EL (cell line): ENCODE measurements at regions not wholly inside any gene's neighbourhood (a gene's known extent, or its start where the extent isn't known, plus 50 kb on each side); places are given as distances from the start of the nearest gene placed in this dataset.

ENCODE experiments used
- DNase-seq: peaks from one replicate; pipeline ENCODE4 v3.0.0-alpha.2; 2016

DNA sequence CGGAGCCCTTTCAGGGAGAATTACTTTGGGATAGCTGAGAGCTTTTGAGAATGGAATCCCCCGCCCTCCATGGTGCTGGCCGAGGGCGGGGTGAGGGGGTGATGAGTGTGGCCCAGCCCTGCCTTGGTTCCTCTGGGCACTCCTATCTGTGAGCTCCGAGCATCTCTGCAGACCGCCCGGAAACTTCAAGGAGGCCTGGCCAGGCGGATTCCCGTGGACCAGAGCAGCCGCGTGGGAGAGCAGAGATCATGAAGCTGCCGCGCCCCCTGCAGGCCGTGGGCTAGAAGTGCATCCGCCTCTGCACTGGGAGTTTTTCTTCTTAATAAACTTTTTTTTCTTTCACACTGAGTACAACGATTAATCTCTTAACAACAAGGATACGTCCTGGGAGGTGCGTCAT, 392.9 kb upstream of the EEF2KMT start:
- DNase-seq = no peak

DNA sequence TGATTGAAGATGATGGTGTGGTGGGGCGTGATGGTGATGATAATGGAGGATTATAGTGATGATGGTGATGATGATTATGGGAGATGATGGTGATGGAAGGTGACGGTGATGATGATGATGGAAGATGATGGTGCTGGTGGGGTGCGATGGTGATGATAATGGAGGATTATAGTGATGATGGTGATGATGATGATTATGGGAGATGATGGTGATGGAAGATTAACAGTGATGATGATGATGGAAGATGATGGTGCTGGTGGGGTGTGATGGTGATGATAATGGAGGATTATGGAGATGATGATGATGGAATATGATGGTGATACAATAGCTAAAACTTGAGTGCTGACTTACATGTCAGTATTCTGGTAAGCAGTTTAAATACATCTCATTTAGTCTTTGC, 391.0 kb upstream of the EEF2KMT start:
- DNase-seq = no peak

DNA sequence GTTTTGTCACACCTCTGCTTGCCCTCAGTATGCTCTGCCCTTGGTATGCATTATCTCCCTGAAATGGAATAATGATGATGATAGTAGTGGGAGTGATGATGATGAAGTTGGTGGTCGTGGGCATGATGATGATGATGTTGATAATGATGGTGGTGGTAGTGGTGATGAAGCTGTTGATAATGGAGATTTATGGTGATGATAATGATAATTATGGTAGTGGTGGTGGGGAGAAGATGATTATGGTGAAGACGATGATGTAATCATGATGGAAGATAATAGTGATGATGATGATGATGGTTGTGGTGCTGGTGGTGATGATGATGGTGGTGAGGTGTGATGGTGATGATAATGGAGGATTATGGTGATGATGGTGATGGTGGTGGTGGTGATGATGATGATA, 390.1 kb upstream of the EEF2KMT start:
- DNase-seq = no peak

DNA sequence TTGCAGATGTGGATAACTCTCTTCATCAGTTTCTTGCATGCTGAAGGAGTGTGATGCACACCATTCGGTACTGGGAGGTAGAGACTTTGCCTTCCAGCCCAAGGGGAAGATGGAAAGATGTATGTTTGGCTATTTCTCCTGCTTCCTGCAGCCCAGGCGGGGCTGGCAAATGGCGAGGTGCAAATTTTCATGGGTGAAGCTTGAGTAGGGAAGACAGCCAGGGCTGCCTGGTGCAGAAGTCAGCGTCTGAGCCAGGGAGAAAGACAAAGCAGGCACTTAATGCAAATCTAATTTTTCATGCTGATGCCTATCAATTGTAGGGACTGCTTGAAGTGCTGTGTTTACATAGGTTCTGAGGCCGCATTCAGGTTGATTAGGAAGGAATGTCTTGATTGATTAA, 384.7 kb upstream of the EEF2KMT start:
- DNase-seq = no peak

DNA sequence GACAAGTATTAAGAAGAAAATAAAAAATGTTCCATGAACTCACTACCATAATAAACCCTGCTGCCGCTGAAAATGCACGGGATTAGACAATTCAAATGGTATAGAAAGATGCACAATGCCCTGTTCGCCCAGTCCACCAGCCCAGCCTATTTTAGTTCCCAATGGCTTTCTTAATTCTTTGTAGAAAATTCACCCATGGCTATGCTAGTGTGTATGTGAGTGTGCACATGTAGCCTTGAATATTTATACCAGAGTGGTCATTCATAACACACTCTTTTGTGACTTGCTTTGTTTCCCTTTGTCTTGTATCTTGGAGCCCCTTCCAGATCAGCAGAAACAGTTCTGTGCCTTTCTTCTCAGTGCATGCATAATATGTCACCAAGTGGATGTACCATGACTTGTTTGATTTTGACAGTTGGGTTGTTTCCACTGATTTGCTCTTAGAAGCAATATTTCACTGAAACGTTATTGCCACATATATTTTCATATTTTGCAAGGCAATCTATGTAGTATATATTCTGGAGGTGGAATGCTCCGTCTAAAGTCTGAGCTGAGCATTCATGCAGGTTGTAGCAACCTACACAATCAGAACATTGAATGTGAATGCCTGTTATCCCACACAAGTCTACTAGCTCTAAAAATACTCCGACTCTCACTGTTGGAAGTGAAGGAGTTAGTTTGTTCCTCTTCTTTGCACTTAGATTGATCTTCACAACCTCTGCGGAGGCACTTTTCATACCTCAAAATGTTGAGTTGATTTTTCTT, 383.0 kb upstream of the EEF2KMT start:
- no peak for DNase-seq

DNA sequence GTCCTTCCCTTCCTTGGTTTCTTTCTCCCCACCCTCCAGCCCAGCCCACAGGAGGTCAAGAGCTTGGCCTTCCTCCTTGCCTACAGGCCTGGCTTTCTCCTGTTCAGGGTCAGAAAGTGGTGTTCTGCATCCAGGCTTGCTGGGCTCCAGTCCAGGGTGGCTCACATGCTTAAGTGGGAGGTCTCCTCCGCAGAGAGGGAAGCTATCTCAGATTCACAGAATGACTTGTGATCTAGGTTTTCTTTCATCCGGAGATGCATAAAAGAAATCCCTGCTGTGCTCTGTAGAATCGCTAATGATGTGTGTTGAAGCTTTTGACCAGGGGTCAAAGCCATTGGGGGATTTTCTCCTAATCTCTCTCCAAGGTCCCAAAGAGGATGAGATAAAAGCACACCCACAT, 382.3 kb upstream of the EEF2KMT start:
- no peak for DNase-seq

DNA sequence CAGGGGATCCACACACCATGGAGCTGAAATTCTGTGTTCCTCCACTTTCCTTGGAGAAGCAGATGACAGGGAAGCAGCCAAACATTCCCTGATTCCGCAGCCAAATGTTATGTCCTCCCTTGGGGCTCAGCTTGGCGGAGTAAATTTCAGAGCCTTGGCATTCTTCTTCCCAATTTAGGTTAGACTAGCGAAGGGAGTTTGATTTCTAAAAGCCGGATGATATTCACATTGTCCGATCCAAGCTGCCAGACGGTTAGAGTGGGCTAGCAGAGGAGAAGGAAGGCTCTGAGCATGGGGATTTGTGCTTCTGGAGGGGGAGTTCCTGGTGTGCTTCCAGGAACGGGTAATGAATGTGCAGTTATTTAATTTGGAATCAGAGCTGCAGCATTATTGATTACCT, 380.4 kb upstream of the EEF2KMT start:
- no peak for DNase-seq

DNA sequence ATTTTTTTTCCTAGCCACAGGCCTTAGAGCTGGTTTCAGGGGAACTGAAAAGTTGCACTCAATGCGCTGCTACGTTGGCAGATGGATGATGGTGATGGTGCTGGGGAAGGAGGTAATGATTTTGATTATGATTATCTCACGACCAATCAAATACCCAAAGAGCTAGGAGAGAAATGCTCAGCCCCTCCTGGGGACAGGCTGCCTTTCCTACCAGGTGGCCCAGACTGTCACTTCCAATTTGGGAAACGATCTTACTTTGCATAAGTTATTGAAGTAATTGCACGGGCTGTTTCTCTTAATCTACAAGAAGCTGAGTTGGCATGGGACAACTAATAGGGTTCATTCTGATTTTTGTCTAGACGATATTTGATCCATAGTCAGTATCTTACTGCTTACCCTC, 379.7 kb upstream of the EEF2KMT start:
- no peak for DNase-seq

DNA sequence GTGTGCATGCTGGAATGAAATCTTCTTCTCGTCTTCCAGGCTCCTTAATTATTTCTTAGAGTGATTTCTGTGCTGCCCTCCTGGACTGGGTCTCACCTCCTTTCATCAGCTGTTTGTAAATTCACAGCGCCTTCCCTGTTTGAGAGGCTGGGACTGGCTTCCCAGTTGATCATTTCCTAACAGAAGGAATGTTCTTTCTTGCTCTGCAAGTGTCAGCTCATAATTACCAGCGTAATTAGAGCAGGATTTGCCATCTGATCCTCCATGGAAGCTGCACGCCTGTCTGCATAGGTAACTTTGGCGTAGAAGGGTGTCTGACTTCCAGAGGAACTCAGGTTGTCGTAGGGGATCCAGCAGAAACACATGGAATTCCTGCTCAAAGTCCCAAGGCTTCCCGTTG, 375.0 kb upstream of the EEF2KMT start:
- DNase-seq = no peak

DNA sequence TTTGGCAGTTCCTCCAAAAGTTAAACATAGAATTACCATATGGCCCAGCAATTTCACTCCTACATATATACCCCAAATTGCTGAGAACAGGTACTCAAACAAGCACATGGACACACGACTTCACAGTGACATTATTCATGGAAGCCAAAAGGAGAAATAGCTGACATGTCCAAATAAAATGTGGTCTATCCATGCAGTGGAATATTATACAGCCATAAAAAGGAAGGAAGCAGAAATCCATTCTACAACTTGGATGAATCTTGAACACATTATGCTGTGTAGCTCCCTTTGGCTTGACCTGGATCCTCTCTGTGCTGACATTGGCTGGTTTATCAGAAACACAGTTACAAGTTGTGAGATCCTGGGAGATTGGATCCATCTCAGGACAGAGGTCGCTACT, 370.9 kb upstream of the EEF2KMT start:
- no peak for DNase-seq

DNA sequence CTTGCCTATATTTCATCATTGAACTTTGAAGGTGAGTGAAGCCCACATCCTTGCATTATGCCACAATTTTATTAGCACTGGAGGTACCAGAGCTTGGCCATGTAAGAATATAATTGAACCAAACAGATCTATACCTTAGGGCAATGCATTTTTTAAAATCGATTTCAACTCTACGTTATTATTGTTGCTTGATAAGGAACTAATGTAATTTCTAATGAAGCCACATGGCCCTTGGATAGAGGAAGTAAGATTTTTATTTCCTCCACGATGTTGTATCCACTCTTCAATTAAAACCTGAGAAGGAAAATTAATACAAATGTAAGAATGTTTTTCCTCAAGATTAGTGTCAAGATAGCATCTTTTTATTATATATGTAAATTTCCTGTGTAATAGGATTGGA, 370.0 kb upstream of the EEF2KMT start:
- DNase-seq = no peak

DNA sequence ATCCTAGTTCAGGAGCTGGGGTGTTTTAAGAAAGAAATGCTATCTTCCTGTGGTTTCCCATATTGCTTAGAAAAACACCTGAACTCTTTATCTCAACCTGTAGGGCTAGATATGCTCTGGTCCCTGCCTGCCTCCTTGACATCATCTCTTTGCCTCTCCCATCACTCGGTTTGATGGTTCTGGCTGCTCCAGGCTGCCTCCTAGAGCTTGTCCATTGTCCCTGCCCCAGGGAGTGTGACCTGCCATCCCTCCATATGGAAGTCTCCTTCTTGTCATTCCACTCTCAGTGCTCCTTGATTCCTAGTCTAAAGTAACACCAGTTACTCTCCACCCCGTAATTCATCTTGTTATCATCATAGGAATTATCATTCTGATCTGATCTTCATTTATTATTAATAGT, 369.0 kb upstream of the EEF2KMT start:
- no peak for DNase-seq

DNA sequence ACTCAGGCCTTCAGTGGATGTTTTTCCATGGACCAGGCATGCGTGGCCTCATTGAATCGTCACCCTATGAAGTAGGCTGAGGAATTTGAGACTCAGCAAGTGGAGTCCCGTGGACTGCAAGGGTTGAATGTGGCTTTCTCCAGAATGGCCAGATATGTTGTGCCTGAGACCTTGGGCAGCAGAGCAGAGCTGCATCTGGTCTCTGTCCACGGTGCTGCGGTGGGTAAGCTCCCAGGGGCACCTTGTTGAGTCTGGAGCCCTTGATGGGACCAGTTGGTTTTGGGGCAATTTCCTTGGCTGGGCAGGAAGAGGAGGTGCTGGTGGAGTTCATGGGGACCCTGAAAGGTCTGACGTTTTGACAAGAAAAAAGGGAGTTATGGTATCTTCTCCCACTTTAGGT, 368.1 kb upstream of the EEF2KMT start:
- DNase-seq = no peak

DNA sequence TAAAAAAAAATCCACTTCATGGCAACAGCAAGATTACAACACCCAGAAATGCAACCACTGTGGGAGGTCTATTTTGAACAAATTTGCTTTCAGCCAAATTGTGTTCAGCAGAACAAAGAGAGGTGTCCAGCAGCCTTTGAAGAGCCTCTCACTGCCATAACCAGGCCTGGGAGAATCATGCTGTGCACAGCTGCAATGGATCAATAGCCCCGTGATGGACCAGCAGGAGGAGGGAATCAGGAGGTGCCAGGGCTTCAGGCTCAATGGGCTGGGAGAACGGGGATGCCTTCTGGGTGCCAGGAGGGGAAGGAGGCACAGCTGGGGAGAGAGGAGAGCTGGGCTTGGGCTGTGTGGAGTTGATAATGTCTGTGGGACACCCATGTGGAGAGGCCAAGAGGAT, 366.2 kb upstream of the EEF2KMT start:
- no peak for DNase-seq

DNA sequence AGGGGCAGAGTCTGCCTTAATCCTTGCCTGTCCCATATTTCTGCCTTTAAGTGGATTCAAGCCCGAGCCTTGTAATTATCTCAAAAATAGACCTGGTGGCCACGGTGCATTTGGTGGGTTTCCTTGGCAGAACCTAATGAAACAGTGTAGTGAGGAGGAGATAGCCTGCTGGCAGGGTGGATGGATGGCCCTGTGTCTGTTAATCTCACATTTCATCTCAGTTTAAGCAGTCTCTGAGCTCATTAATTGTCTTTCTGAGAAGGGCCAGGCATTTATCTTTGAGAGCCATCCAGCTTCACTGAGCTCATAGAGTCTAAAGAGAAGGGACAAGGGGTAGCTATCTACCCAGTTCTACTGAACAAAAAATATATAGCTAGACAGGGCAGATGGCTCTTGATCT, 364.0 kb upstream of the EEF2KMT start:
- no peak for DNase-seq

DNA sequence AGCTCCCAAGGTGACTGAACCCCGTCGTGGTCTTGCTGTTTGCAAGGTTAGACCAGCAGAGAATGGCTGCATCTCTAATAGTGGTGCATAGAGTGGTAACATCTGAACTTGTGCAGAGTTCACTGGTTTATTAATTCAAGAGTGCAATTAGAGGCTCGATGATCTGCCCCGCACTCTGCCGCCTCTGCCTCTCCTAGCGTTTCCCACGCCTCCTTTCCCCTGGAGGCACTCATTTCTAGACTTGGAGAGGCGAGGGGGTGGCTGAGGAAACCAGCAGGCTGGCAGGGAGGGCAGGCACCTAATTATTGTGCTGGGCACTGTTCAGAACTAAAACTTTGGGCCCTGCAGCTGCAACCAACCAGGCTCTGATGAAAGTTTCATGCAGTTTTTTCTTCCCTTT, 363.5 kb upstream of the EEF2KMT start:
- no peak for DNase-seq

DNA sequence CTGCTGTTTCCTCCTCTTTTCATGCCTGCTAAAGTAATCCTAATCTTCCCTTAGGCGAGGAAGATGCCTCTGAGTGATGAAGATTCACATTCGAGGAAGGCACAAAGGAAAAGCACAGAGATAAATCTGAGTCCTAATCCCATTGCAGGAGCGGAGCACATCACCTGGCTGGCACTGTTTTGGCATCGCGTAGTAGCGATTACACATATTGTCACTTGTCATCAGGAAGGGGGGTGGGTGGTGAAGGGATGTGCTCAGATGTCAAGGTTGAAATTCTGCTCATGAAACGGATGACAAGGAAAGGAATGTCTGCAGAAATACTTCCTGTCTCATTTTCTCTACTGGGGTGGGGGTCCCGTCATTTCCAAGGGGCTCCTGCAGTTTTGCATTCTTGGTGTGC, 363.1 kb upstream of the EEF2KMT start:
- DNase-seq = no peak

DNA sequence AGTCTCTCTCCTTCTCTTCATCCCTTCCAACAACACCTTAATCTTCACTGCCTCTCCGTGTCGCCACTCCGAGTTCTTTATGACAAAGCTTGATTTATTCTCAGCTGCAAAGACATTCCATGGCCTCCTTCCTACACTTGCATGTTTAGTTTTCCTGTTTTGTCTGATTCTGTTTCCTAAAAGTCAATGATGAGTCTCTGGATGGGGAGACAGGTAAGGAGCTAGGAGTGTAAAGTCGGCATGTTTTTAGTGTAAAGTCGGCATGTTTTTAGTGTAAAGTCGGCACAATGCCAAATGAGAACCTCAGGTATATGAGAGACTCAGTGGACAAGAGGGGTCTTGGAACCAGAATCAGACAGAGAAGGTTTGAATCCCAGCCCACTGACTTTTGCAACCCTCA, 362.3 kb upstream of the EEF2KMT start:
- DNase-seq = no peak

DNA sequence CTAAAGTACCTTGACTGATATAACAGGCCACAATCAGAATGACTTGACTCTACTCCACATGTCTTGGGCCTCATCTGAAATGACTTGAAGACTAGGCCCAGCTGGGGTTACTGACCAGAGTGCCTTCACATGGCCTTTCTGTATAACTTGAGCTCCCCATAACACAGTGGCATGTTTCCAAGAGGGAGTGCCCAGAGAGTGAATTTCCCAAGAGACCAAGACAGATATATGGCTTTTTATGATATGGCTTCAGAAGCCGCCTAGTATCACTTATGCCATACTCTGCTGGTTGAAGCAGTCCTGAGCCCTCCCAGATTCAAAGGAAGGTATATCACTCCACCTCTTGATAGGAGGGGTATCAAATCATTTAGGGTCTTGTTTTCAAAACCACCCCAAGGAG, 357.5 kb upstream of the EEF2KMT start:
- DNase-seq = no peak

DNA sequence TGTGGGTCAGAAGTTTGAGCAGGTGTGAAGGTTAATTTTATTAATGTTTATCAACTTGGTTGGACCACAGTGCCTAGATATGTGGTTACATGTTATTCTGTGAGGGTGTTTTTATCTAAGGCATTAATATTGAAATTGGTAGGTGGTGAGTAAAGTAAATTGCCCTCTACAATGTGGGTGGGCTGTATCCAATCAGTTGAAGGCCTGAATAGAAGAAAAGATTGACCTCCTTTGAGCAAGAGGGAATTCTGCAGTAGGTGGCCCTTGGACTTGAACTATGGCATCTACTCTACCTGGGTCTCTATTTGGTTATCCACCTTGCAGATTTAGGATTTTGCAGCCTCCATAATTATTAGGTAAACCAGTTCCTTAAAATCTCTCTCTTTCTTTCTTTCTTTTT, 356.8 kb upstream of the EEF2KMT start:
- no peak for DNase-seq

DNA sequence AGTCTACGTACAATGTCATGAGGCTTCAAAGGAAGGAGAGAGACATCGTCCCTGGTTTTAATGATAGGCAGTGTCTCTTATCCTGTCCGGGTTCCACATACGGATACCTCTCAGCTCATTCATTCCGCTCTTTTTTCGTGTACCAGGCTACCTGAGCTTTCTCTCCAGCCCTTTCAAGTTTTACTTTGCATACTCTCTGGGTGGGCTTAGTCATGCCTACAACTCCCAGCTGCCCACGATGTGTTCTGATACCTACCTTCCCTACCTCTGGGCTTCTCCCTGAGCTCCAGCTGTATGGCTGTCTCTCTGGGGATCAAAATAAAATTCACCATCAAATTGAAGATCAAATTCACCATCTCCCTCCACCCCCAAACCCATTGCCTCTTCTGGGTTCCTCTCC, 354.0 kb upstream of the EEF2KMT start:
- no peak for DNase-seq

DNA sequence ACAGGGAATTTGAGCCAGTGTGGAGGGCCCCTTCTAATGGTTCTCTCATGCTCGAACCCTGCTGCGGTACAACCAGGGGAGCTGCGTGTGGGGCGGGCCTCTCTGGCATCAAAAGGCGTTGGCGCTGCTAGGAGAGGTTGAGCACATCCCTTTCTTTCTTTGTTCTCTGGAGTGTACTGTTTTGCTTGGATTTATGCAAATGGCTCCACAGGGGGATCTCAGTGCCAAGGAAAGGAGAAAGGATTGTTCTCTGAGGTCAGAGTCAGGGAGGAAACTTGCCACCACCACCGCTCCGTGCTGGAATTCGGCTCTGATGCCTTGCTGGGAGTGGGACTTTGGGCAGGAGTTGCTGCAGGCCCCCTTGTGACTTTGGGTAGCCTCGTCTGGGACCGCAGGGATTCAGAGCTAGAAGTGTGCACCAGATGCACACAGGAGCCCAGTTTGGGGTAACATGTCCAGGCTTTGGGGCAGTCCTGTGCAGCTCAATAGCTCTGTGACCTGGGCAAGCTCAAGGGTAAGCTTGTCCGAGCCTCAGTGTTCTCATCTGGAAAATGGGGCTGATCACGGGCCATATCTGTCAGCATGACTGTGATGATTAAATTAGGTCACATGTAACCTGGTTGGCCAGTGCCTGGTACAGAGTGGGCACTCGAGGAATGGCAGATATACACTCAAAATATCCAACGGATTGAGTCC, 353.0 kb upstream of the EEF2KMT start:
- DNase-seq = no peak

DNA sequence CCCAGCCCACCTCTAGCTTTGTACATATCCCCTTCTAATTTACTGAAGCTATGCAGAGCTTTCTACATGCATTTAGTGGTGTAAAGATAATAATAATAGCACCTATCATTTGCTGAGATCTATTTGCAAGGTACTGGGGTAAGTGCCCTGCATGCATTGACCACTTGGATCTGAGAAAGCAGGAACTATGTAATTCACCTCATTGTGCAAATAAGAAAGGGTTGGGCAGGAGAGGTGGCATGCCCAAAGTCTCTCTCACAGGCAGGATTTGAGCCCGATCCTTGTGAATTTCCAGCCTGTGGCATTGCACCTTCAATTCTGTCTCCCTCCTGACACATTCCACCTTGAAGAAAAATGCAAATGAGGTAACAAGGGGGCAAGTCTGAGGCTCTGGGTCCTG, 352.3 kb upstream of the EEF2KMT start:
- no peak for DNase-seq

DNA sequence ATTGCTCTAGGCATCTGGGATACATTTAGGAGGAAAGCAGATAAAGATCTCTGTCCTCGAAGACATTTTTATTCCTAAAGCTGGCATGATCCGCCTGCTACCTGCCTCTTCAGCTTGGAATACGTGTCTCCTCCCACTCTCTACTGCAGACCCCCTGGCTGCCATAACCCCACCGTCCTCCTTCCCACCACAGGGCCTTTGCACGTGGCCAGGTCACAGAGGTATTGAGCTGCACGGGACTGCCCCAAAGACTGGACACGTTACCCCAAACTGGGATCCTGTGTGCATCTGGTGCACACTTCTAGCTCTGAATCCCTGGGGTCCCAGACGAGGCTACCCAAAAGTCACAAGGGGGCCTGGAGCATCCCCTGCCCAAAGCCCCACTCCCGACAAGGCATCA, 351.2 kb upstream of the EEF2KMT start:
- no peak for DNase-seq

DNA sequence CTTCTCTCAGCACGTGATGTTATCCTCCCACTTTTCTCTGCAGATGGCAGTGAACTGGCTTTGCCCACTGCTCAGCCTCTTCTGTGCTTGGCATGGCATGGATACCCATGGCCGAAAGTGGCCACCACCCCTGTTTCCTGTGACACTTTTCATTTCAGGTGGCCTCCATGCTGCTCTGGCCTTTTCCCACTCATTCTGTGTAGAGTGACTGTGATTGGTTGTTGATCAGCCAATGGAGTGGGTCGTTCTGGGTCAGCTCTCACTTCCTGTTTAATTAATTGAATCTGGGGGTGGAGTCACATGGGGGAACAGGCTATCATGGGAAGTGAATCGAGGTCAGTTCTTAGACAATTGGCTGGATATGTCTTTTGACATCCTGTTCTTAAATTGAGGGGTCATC, 350.1 kb upstream of the EEF2KMT start:
- no peak for DNase-seq
